Renal cortex interstitium (tissue), 11 donors: ENCODE measurements at regions not wholly inside any gene's neighbourhood (a gene's known extent, or its start where the extent isn't known, plus 50 kb on each side); places are given as distances from the start of the nearest gene placed in this dataset.
"Not testable (repeated sequence)": the region's sequence is repeated elsewhere in the genome, so short reads cannot be mapped to it uniquely, and the experiment has no call there.

Experiments
- DNase-seq, 11 donors: peaks; one replicate each; pipeline ENCODE4 v3.0.0-alpha.2; 2013; ENCODE audit warnings: low read depth in 9 of 11, low spot score in 4 of 11; ENCODE audit errors: extremely low read depth in 1 of 11

- DNase-seq = no peak
These were observed 55.9 kb downstream of the BAMBI start for GRCh38 chr10:28733245-28733644.

- no peak for DNase-seq
These were observed 56.3 kb downstream of the BAMBI start for GRCh38 chr10:28733647-28734046.

GRCh38 chr10:28734938-28735759 is 57.8 kb downstream of the BAMBI start:
- DNase-seq = no peak

- DNase-seq = no peak
These were observed 59.8 kb downstream of the BAMBI start for GRCh38 chr10:28737096-28737495.

- no peak for DNase-seq
These were observed 60.9 kb downstream of the BAMBI start for GRCh38 chr10:28738200-28738599.

GRCh38 chr10:28743576-28743975 is 66.3 kb downstream of the BAMBI start:
- no peak for DNase-seq

GRCh38 chr10:28744069-28744768 is 66.9 kb downstream of the BAMBI start:
- DNase-seq = no peak

GRCh38 chr10:28754930-28755718 is 77.8 kb downstream of the BAMBI start:
- no peak for DNase-seq

GRCh38 chr10:28761084-28761846 is 83.9 kb downstream of the BAMBI start:
- no peak for DNase-seq

- no peak for DNase-seq
These were observed 86.3 kb downstream of the BAMBI start for GRCh38 chr10:28763471-28764170.

- no peak for DNase-seq
These were observed 88.3 kb downstream of the BAMBI start for GRCh38 chr10:28765641-28766040.

- no peak for DNase-seq
These were observed 90.9 kb downstream of the BAMBI start for GRCh38 chr10:28768227-28768626.

GRCh38 chr10:28769091-28769604 is 91.8 kb downstream of the BAMBI start:
- peak in 7 of 11 donors; percentile 17 to 55 (median 43) for DNase-seq

- DNase-seq = not testable (repeated sequence)
These were observed 94.3 kb downstream of the BAMBI start for GRCh38 chr10:28771580-28772090.

- no peak for DNase-seq
These were observed 97.0 kb downstream of the BAMBI start for GRCh38 chr10:28774051-28774995.

- DNase-seq = no peak
These were observed 98.5 kb downstream of the BAMBI start for GRCh38 chr10:28775773-28776172.

- no peak for DNase-seq
These were observed 99.2 kb downstream of the BAMBI start for GRCh38 chr10:28776519-28776918.
